Germinal center (tissue), 1 donor: ENCODE measurements at regions not wholly inside any gene's neighbourhood (a gene's known extent, or its start where the extent isn't known, plus 50 kb on each side); places are given as distances from the start of the nearest gene placed in this dataset.
"Not testable (repeated sequence)": the region's sequence is repeated elsewhere in the genome, so short reads cannot be mapped to it uniquely, and the experiment has no call there.

ENCODE experiments used
- DNase-seq: peaks from one replicate; pipeline ENCODE4 v3.0.0; 2012; ENCODE audit warnings: mixed read lengths, low spot score

DNA sequence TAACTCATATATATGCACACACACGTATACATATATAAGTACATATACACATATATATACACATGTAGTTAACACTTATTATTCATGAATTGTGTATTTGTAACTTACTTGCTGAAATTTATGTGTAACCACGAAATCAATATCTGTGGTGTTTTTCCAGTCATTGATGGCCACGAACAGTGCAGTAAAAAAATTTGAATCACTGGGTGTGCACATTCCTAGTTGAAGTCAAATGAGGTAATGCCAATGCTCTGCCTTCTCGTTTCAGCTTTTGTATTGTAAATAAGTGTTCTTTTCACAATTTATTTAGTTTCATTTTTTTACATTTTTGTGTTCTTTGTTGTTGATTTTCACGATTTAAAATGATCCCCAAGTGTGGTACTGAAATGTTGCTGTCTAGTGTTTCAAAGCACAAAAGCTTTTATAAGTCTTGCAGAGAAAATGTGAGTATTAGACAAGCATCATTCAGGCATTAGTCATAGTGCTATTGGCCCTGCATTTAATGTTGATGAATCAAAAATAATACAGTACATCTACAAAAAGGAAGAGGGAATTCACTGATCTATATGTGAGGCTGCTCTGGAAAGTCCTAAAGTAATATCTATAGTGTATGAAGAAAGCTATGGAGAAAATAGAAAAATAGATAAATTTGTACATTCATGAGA, 419.0 kb downstream of the DSC3 start:
- no peak for DNase-seq

DNA sequence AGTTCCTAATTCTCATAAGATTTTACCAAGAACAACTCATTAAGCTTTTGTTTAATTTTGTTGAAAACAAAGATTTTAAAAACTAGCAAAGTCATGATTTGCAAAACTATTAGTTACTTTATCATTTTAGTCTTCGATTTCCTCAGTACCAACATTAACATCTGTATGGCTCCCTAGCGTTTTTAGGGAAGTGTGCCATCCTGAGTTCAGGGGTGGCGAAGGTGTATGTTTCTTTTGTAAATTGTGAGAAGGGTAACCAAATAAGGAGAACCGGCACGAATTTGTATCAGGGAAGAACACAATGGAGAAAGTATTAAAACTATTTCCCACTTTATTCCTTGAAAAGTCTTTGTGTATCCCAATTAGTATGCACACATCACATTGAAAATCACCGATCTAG, 419.9 kb downstream of the DSC3 start:
- no peak for DNase-seq

- DNase-seq, result no peak
Observed at GRCh38 chr18:30622104-30622503, 420.4 kb downstream of the DSC3 start.

DNA sequence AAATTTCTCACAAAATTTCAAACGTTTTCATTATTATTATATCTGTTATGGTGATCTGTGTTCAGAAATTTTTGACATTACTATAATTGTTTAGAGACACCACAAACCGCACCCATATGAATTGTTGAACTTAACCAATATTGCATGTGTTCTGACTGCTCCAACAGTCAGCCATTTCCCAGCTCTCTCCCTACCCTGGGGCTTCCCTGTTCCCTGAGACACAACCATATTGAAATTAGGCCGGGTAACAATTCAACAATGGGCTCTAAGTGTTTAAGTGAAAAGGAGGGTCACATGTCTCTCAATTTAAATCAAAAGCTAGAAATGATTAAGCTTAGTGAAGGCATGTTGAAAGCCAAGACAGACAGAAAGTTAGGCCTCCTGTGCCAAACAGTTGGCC, 424.0 kb downstream of the DSC3 start:
- no peak for DNase-seq

DNA sequence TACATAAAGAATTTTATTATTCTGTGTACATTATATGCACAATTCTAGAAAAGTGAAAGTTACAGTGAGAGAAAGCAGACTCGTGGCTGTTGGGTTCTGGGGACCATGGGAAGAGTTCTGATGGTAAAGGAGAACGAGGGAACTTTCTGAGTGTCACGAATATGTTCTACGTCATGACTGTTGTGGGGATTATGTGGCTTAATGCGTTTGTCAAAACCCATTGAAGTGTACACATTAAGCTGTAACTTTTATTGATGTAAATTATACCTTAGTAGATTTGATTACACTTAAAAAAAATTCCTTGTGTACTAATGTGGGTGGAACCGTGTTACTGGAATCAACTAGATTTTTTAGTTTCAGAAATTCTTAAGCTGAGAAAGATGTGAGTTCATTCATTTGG, 426.1 kb downstream of the DSC3 start:
- DNase-seq, result no peak

DNA sequence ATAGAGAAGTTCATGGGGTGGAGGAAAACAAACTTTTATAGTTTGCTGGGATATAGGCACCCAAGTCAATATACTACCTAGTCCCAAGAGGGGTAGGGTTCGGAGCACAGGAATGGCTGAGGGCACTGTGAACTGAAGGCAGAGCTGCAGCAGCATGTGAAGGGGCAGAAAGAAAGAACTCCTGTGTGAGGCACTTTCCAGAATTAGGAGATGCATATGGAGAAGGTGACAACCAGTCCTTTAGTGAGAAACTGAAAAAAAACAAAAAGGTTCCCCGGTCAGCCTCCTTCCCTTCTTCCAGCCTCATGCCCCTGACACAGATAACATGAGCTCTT, 429.1 kb downstream of the DSC3 start:
- no peak for DNase-seq

DNA sequence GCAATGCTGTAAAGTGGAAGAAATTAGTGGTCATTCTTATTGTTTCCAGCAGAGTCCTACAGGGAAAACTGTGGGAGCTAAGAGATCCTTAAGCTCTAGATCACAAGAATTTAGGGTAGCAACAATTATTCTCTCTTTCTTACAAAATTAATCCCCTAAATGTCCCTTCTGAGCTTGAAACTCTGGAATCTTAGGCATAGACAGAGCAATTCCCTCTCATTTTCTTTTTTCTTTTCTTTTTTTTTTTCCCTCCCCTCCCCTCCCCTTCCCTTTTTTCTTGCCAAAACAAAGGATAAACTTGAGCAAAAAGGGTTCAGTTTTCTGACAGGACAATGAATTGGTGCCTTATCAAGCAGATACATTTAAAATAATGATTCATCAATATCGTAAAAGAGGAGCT, 441.0 kb downstream of the DSC3 start:
- no peak for DNase-seq

- DNase-seq, result no peak
Observed at GRCh38 chr18:30597202-30597601, 445.3 kb downstream of the DSC3 start.

- no peak for DNase-seq
Observed at GRCh38 chr18:30596635-30597034, 445.9 kb downstream of the DSC3 start.

DNA sequence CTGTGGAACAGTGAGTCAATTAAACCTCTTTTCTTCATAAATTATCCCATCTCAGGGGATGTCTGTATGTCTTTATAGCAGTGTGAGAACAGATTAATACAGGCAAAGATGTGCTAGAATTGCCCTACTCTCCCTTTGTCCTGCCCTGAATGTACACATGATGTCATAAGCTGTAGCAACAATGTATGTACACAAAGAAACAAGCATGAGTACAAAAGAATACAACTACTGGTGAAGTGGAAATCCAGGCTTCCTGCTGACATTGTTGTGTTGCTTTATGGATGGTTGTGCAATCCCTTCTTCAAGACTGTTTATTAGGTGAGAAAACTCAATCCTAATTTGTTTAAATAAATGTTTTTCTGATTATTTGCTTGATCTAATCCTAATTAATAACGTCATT, 446.6 kb downstream of the DSC3 start:
- no peak for DNase-seq

DNA sequence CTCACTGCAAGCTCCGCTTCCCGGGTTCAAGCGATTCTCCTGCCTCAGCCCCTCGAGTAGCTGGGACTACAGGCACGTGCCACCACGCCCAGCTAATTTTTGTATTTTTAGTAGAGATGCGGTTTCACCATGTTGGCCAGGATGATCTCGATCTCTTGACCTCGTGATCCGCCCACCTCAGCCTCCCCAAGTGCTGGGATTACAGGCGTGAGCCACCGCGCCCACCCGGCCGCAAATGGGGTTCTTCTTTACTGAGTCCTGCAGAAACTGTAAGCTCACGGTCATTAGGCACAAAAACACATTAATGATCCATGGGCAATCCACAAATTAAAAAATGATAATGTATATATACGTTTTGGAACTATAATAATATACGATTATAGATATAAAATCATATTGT, 447.6 kb downstream of the DSC3 start:
- not testable (repeated sequence) for DNase-seq

- DNase-seq, result no peak
Observed at GRCh38 chr18:30591462-30591861, 451.1 kb downstream of the DSC3 start.

- DNase-seq, result no peak
Observed at GRCh38 chr18:30588673-30589164, 453.8 kb downstream of the DSC3 start.

GRCh38 chr18:30583768-30584167, 458.8 kb downstream of the DSC3 start:
- DNase-seq, result no peak

DNA sequence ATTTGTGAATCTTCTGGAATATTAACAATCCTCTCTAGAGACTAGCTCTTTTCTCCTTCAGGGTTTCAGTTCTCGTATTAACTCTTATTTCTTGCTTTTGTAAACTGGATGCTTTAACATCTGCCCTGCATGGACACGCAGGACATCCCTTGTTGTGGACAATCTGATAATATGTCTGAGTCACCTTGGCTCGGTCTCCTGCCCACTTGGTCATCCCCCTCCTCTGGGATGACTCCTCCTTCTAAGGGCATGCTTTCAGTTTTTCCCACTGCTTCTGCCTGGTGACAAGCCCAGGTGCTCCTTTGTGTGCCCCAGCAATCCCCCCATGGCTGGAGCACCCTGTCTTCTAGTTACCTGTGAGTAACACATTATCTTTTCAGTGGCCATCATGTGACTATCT, 460.5 kb downstream of the DSC3 start:
- DNase-seq, result no peak

GRCh38 chr18:30578707-30579106, 463.8 kb downstream of the DSC3 start:
- DNase-seq, result no peak

DNA sequence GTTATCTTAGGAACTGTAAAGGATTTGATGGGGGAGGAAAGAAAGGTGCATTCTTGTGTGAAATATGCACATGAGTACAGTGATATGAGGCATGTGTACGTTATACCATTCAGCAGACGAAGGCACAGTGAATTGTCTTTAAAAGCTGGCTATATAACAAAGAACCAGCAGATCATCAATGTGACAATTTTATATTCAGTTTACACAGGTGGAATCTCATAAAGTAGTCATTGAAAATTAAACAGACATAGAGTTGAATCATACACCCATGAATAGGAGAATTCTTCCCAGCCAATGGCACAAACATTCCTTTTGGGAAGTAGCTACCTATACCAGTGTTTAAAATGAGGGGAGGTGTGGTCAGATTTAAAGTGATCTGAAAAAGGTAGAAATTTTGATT, 470.3 kb downstream of the DSC3 start:
- DNase-seq, result no peak

DNA sequence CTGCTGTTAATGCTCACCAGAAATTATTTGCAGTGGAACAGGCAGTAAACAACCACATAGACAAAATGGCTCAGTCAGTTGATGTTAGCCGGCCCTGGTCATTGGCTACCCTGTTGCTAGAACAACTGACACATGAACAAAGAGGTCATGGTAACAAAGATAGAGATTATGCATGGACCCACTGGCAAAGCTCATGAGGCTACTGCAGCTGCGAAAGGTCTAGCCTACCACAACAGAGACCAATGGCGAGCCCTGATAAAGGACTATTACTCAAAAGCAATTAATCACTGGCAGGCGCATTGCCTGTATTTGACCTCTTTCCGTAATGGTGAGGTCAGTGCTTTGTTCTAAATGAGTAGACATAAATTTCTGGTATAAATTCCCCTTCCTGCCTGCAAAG, 474.2 kb downstream of the DSC3 start:
- no peak for DNase-seq

DNA sequence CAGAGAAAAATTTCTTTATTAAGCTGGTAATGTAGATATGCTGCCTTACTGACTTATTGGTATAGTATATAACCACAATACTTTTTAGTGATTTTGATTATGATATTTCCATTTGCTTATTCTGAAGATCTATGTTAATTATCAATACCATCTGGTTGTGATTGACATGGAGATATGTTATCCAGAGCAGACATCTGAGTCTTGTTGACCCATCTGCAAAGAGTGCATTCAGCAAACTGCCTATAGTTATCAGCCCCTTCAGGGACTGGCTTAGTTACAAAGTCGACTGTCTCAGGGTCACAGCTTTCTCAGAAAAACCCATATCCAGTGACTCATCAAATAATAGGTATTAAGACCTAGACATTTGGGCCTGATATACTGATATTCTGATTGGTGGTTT, 475.7 kb downstream of the DSC3 start:
- no peak for DNase-seq

DNA sequence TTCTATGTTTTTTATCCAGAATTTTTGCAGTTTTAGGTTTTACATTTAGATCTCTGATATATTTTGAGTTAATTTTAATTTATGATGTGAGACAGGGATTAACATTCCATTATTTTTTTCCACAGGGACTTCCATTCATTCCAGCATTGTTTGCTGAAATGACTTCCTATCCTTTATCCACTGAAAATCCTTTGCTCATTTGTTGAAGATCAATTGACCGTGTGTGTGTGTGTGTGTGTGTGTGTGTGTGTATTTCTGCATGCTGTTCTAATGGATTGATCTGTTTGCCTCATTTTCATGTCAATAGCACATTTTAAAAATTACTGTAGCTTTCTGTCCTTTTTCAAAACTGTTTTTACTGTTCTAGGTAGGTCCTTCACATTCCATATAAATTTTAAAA, 480.3 kb downstream of the DSC3 start:
- no peak for DNase-seq

- DNase-seq, result no peak
Observed at GRCh38 chr18:30556112-30556511, 486.4 kb downstream of the DSC3 start.

DNA sequence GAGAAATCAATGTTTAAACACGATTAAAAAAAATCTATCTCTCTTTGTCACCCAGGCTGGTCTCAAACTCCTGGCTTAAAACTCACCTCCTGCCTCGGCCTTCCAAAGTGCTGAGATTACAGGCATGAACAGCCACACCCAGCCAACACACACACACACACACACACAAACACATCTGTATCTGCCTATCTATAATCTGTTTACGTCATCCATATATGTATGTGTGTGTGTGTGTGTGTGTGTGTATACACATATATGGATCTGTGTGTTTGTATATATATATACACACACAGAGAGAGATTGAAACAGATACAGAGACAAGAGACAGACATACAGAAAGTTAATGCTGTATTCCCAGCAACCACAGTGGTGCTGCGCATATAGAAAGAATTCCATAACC, 497.1 kb downstream of the DSC3 start:
- DNase-seq, result no peak

DNA sequence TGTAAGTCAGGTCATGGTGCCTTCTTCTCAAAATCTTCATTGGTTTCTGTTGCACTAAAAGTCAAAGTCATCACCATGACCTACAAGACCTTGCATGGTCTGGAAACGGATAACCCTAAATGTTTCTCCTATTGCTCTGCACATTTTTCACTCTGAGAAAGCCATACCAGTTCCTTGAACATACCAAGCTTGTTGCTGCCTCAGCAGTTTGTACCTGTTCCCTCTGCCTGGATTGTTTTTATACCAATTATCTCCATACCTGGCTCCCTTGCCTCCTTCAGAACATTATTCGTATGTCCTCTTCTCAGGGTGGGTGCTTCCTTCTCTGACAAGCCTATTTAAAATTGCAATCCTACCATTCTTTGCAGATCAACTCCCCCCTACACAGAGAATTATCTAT, 498.4 kb downstream of the DSC3 start:
- no peak for DNase-seq

GRCh38 chr18:30533716-30534115, 508.8 kb downstream of the DSC3 start:
- DNase-seq, result no peak

GRCh38 chr18:30527917-30528316, 514.6 kb downstream of the DSC3 start:
- DNase-seq, result no peak
